Activated CD4-positive, alpha-beta T cell treated with anti-CD3 and anti-CD28 coated beads for 48 hours (primary cell): ENCODE measurements at regions not wholly inside any gene's neighbourhood (a gene's known extent, or its start where the extent isn't known, plus 50 kb on each side); places are given as distances from the start of the nearest gene placed in this dataset.
"Not testable (repeated sequence)": the region's sequence is repeated elsewhere in the genome, so short reads cannot be mapped to it uniquely, and the experiment has no call there.

Source experiments
- DNase-seq: peaks from one replicate; pipeline ENCODE4 v3.0.0-alpha.2; 2020

GRCh38 chr16:13479549-13479948, 440.4 kb upstream of the ERCC4 start:
- DNase-seq = no peak

GRCh38 chr16:13480801-13481200, 439.2 kb upstream of the ERCC4 start:
- no peak for DNase-seq

- no peak for DNase-seq
Measured at GRCh38 chr16:13483121-13483520, 436.8 kb upstream of the ERCC4 start.

GRCh38 chr16:13489416-13489815, 430.5 kb upstream of the ERCC4 start:
- DNase-seq = not testable (repeated sequence)

- no peak for DNase-seq
Measured at GRCh38 chr16:13492046-13492445, 427.9 kb upstream of the ERCC4 start.

GRCh38 chr16:13503960-13504635, 415.9 kb upstream of the ERCC4 start:
- DNase-seq = no peak

- DNase-seq = no peak
Measured at GRCh38 chr16:13507530-13507929, 412.4 kb upstream of the ERCC4 start.

- DNase-seq = no peak
Measured at GRCh38 chr16:13510425-13511151, 409.4 kb upstream of the ERCC4 start.

GRCh38 chr16:13517841-13518240, 402.1 kb upstream of the ERCC4 start:
- DNase-seq = no peak

GRCh38 chr16:13519871-13520270, 400.1 kb upstream of the ERCC4 start:
- DNase-seq = no peak

- no peak for DNase-seq
Measured at GRCh38 chr16:13521356-13521755, 398.6 kb upstream of the ERCC4 start.

- no peak for DNase-seq
Measured at GRCh38 chr16:13527332-13527731, 392.6 kb upstream of the ERCC4 start.

- DNase-seq = no peak
Measured at GRCh38 chr16:13528691-13529090, 391.3 kb upstream of the ERCC4 start.

GRCh38 chr16:13529193-13529982, 390.6 kb upstream of the ERCC4 start:
- no peak for DNase-seq

- DNase-seq = no peak
Measured at GRCh38 chr16:13540771-13541170, 379.2 kb upstream of the ERCC4 start.

GRCh38 chr16:13542284-13542683, 377.7 kb upstream of the ERCC4 start:
- DNase-seq = no peak

GRCh38 chr16:13543850-13544249, 376.1 kb upstream of the ERCC4 start:
- DNase-seq = no peak

GRCh38 chr16:13545271-13545670, 374.7 kb upstream of the ERCC4 start:
- no peak for DNase-seq

- DNase-seq = no peak
Measured at GRCh38 chr16:13550254-13550653, 369.7 kb upstream of the ERCC4 start.

- DNase-seq = no peak
Measured at GRCh38 chr16:13552062-13552959, 367.6 kb upstream of the ERCC4 start.

GRCh38 chr16:13552960-13553257, 367.0 kb upstream of the ERCC4 start:
- DNase-seq = no peak

GRCh38 chr16:13553453-13553985, 366.4 kb upstream of the ERCC4 start:
- DNase-seq = no peak

GRCh38 chr16:13554005-13554404, 365.9 kb upstream of the ERCC4 start:
- DNase-seq = no peak
